ENCODE measurements at regions not wholly inside any gene's neighbourhood (a gene's known extent, or its start where the extent isn't known, plus 50 kb on each side); places are given as distances from the start of the nearest gene placed in this dataset.

- Histone ChIP-seq H3K4me2 (ENCODE audit: low read depth, low read length, poor library complexity, severe bottlenecking) (no peak overlapping the region), H3K27me3 (ENCODE audit: insufficient read depth, low read length, poor library complexity, severe bottlenecking) (no peaks in the 10 kb centered on the region), H4K20me1 (ENCODE audit: insufficient read depth, low read length, poor library complexity, severe bottlenecking) (no peaks in the 10 kb centered on the region), H3K79me2 (ENCODE audit: insufficient read depth, low read length) (no peaks in the 10 kb centered on the region), H3K9me2 (replicated peaks; ENCODE audit: low read depth, low read length) (no peaks in the 10 kb centered on the region), H3K4me1 (ENCODE audit: insufficient read depth, low read length, poor library complexity, severe bottlenecking) (no peaks in the 10 kb centered on the region), H3K9ac (ENCODE audit: low read depth, low read length, poor library complexity, severe bottlenecking) (no peak overlapping the region), H3K9me3 (ENCODE audit: insufficient read depth, low read depth, low read length) (no peaks in the 10 kb centered on the region), H3F3A (ENCODE audit: low read depth) (no peaks in the 10 kb centered on the region), H3K4me3 (ENCODE audit: low read length, poor library complexity, severe bottlenecking) (no peak overlapping the region), H2AFZ (ENCODE audit: low read length) (no peak overlapping the region), H3K36me3 (ENCODE audit: insufficient read depth, low read length) (no peaks in the 10 kb centered on the region)
- TF ChIP-seq CTCF (conservative IDR thresholded peaks at IDR 0.05; ENCODE audit: low read length) (no peak), EZH2phosphoT487 (IDR thresholded peaks at IDR 0.05; ENCODE audit: borderline replicate concordance) (no peak)
These were observed 175.3 kb upstream of the RAI2 start for GRCh38 chrX:18036394-18036793.

GRCh38 chrX:18034945-18035344, 173.8 kb upstream of the RAI2 start:
- Histone ChIP-seq H3K9ac (ENCODE audit: low read depth, low read length, poor library complexity, severe bottlenecking) (no peak overlapping the region), H3K9me2 (replicated peaks; ENCODE audit: low read depth, low read length) (no peaks in the 10 kb centered on the region), H2AFZ (ENCODE audit: low read length) (no peak overlapping the region), H3K9me3 (ENCODE audit: insufficient read depth, low read depth, low read length) (no peaks in the 10 kb centered on the region), H3K36me3 (ENCODE audit: insufficient read depth, low read length) (no peaks in the 10 kb centered on the region), H3K4me2 (ENCODE audit: low read depth, low read length, poor library complexity, severe bottlenecking) (no peak overlapping the region), H3K4me1 (ENCODE audit: insufficient read depth, low read length, poor library complexity, severe bottlenecking) (no peaks in the 10 kb centered on the region), H3K4me3 (ENCODE audit: low read length, poor library complexity, severe bottlenecking) (no peak overlapping the region), H3K79me2 (ENCODE audit: insufficient read depth, low read length) (no peaks in the 10 kb centered on the region), H3K27me3 (ENCODE audit: insufficient read depth, low read length, poor library complexity, severe bottlenecking) (no peaks in the 10 kb centered on the region), H3F3A (ENCODE audit: low read depth) (no peaks in the 10 kb centered on the region), H4K20me1 (ENCODE audit: insufficient read depth, low read length, poor library complexity, severe bottlenecking) (no peaks in the 10 kb centered on the region)
- TF ChIP-seq EZH2phosphoT487 (IDR thresholded peaks at IDR 0.05; ENCODE audit: borderline replicate concordance) (no peak), CTCF (conservative IDR thresholded peaks at IDR 0.05; ENCODE audit: low read length) (no peak)

DNA sequence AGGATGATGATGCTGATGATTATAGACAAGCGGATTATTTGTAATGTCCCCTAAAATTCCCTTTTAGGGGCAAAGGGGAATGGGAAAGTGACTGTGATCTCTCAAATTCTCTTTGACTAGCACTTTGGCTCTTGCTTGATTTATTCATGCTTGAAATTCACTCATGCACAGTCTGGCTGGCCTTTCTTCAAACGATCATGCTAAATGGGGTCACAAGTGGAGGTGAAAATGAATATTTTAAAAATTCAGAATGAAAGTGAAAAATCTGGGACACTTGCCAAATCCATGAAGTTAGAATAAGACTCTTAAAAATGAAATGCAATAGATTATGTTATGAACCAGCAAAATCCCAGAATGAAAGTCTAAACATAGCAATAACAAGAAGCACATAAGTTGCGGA, 173.4 kb upstream of the RAI2 start:
- H3K4me2 ChIP-seq (ENCODE audit: low read depth, low read length, poor library complexity, severe bottlenecking), result no peak overlapping the region
- H3K9ac ChIP-seq (ENCODE audit: low read depth, low read length, poor library complexity, severe bottlenecking), result no peak overlapping the region
- no peaks in the 10 kb centered on the region for H3K4me1 ChIP-seq (ENCODE audit: insufficient read depth, low read length, poor library complexity, severe bottlenecking)
- TF ChIP-seq CTCF (conservative IDR thresholded peaks at IDR 0.05; ENCODE audit: low read length) (no peak), EZH2phosphoT487 (IDR thresholded peaks at IDR 0.05; ENCODE audit: borderline replicate concordance) (no peak)
- no peaks in the 10 kb centered on the region for H3K9me2 ChIP-seq (replicated peaks; ENCODE audit: low read depth, low read length)
- H4K20me1 ChIP-seq (ENCODE audit: insufficient read depth, low read length, poor library complexity, severe bottlenecking), result no peaks in the 10 kb centered on the region
- no peaks in the 10 kb centered on the region for H3K79me2 ChIP-seq (ENCODE audit: insufficient read depth, low read length)
- no peaks in the 10 kb centered on the region for H3F3A ChIP-seq (ENCODE audit: low read depth)
- H3K9me3 ChIP-seq (ENCODE audit: insufficient read depth, low read depth, low read length), result no peaks in the 10 kb centered on the region
- H3K4me3 ChIP-seq (ENCODE audit: low read length, poor library complexity, severe bottlenecking), result no peak overlapping the region
- H2AFZ ChIP-seq (ENCODE audit: low read length), result no peak overlapping the region
- no peaks in the 10 kb centered on the region for H3K27me3 ChIP-seq (ENCODE audit: insufficient read depth, low read length, poor library complexity, severe bottlenecking)
- H3K36me3 ChIP-seq (ENCODE audit: insufficient read depth, low read length), result no peaks in the 10 kb centered on the region

All from Loucy (cell line).